Gastrocnemius medialis (tissue), 4 donors: ENCODE measurements at regions not wholly inside any gene's neighbourhood (a gene's known extent, or its start where the extent isn't known, plus 50 kb on each side); places are given as distances from the start of the nearest gene placed in this dataset.

Source experiments
- POLR2A ChIP-seq, 2 donors: fragments of 450-650 bp; IDR thresholded peaks; one replicate each; pipeline ENCODE4 v1.6.1; 2017; ENCODE audit warnings: antibody characterized with exemption in 2 of 2, mild to moderate bottlenecking in 2 of 2, moderate library complexity in 2 of 2
- TF ChIP-seq, protein P1 (sequence below), 5 experiments: fragments of 450-650 bp in 3 of 5; fragments of 200-600 bp in 2 of 5; sonication (generic) in 2 of 5; IDR thresholded peaks in 4 of 5; conservative IDR thresholded peaks in 1 of 5; 1 replicate in 4 of 5; 2 replicates in 1 of 5; pipeline ENCODE4 v1.5.1; 2016 to 2019; ENCODE audit warnings: antibody characterized with exemption in 5 of 5, mild to moderate bottlenecking in 3 of 5, moderate library complexity in 3 of 5

DNA sequence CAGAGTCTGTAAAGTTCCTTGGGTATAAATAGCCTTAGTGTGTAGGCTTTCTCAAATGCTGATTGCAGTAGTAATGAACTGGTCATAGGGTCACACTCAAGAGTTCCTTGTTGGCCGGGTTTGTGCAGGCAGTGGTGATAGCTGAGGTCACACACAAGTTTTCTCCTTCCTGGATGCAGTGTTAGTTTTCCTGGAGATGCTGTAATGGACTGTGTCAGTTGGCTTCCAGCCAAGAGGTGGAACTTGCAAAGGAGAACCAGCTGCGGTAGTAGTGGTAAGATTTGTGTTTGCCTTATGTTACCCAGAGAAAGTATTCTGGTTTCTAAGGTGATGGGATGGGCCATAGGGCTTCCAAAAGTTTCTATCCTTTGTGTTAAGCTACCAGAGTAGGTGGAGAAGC lies 409.8 kb upstream of the FRG1 start:
- no peak for TF ChIP-seq POLR2A (IDR thresholded peaks at IDR 0.05)
- TF ChIP-seq, protein P1, sequence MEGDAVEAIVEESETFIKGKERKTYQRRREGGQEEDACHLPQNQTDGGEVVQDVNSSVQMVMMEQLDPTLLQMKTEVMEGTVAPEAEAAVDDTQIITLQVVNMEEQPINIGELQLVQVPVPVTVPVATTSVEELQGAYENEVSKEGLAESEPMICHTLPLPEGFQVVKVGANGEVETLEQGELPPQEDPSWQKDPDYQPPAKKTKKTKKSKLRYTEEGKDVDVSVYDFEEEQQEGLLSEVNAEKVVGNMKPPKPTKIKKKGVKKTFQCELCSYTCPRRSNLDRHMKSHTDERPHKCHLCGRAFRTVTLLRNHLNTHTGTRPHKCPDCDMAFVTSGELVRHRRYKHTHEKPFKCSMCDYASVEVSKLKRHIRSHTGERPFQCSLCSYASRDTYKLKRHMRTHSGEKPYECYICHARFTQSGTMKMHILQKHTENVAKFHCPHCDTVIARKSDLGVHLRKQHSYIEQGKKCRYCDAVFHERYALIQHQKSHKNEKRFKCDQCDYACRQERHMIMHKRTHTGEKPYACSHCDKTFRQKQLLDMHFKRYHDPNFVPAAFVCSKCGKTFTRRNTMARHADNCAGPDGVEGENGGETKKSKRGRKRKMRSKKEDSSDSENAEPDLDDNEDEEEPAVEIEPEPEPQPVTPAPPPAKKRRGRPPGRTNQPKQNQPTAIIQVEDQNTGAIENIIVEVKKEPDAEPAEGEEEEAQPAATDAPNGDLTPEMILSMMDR (IDR thresholded peaks at IDR 0.05 in 4 of 5, conservative IDR thresholded peaks at IDR 0.05 in 1 of 5): no peak
